C4-2B (cell line): ENCODE measurements at regions not wholly inside any gene's neighbourhood (a gene's known extent, or its start where the extent isn't known, plus 50 kb on each side); places are given as distances from the start of the nearest gene placed in this dataset.

Experiments
- H3K27ac ChIP-seq: fragments of 450-650 bp; 2 replicates; pipeline ENCODE4 v1.5.1; 2017
- ZFX ChIP-seq: fragments of 450-650 bp; IDR thresholded peaks from 2 replicates; pipeline ENCODE4 v1.6.1; 2017
- TF ChIP-seq, protein P1 (sequence below): fragments of 450-650 bp; conservative IDR thresholded peaks from 2 replicates; pipeline ENCODE4 v1.5.1; 2017; ENCODE audit warnings: mild to moderate bottlenecking

DNA sequence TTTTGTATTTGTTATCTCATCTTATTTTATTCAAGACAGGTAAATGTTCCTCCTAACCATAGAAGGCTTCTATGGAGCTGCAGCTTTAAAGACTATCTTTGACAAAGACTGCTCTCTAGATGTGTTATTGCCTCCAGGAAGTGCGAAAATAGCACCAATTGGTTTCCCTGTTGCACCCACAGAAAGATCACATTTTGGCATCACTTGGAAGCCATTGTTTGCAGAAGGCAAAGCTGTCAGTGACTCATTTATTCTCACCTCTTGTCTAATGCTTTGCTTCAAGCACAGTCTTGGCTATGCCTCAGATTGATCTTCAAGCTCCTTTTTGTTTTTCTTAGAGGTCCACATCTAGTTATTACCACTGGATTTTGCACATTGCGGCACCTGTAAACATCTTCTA, 150.3 kb downstream of the PCDH7 start:
- H3K27ac ChIP-seq = no peak overlapping the region
- TF ChIP-seq, protein P1, sequence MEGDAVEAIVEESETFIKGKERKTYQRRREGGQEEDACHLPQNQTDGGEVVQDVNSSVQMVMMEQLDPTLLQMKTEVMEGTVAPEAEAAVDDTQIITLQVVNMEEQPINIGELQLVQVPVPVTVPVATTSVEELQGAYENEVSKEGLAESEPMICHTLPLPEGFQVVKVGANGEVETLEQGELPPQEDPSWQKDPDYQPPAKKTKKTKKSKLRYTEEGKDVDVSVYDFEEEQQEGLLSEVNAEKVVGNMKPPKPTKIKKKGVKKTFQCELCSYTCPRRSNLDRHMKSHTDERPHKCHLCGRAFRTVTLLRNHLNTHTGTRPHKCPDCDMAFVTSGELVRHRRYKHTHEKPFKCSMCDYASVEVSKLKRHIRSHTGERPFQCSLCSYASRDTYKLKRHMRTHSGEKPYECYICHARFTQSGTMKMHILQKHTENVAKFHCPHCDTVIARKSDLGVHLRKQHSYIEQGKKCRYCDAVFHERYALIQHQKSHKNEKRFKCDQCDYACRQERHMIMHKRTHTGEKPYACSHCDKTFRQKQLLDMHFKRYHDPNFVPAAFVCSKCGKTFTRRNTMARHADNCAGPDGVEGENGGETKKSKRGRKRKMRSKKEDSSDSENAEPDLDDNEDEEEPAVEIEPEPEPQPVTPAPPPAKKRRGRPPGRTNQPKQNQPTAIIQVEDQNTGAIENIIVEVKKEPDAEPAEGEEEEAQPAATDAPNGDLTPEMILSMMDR = no peak
- TF ChIP-seq ZFX = no peak

DNA sequence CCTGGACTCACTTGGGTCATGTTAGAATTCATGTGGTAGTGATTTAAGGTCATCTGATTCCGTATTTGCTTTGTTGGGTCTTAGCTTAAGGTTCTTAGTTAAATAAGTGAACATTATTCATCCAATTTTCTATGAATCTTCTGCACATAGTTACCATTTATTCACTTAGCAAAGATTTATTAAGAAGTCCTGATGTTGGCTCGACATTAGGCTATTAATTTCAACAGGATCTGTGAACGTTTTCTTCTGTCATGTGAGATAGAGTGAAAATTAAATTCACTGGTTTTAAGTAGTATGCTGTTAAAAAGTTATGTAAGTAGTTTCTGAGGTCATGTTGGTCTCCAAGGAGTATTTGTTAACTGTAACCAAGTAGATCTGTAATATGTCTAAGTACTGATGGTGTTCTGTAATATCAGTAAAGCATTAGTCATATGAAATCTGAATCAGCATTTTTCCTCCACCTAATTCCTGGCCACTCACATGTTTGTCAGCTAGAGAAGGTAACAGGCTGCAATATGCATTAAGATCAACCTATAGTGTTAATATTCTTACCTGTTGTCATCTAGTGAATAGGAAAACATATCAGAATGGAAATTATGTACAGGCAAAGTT, 155.6 kb downstream of the PCDH7 start:
- H3K27ac ChIP-seq = no peak overlapping the region
- no peak for TF ChIP-seq ZFX
- TF ChIP-seq, protein P1 = no peak

DNA sequence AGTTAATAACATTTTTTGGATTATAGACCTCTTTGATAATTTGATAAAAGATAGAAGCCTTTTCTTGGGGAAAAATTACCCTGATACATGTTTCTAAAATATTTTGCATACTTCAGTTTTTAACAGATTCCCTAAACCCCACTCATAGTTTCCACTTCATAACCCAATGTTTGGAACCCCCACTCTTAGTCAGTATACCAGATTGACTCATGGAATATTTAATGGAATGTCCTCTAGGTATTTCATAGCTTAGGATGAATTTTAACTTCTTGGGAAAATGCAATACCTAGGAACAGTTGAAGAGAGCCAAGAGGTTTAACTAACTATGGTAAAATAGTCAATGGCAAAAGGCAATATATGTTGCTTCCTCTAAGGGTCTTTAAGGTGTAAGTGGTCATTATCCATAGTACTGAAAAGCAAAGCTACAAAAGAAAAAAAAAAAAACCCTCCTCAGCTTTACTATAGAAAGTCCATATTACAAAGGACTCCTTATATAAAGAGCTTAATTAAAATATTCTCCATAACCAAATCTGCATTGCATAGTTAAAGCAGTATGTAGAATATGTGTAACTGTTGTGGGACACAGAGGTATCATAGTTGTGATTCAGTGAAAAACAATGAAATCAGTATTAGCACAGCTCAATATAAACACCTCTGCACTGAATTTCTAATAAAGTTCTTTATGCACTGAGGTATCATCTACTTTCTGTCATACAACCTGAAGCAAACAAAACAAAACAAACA, 159.9 kb downstream of the PCDH7 start:
- no peak overlapping the region for H3K27ac ChIP-seq
- TF ChIP-seq, protein P1 = no peak
- no peak for TF ChIP-seq ZFX

DNA sequence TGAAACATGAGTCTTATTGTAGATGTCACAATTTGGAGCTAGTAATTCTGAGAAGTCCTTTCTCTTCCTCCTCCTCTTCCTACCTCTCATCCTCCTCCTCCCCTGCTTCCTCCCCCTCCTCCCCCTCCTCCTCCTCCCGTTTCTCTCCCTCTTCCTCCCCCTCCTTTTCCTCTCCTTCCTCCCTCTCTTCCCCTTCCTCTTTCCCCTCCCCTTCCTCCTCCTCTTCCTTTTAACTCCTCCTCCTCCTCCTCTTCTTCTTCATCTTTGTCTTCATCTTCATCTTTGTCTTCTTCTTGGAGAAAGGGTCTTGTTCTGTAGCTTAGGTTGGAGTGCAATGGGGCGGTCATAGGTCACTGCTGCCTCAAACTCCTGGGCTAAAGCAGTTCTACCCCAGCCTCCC, 161.8 kb downstream of the PCDH7 start:
- no peak for TF ChIP-seq ZFX
- H3K27ac ChIP-seq = no peak overlapping the region

DNA sequence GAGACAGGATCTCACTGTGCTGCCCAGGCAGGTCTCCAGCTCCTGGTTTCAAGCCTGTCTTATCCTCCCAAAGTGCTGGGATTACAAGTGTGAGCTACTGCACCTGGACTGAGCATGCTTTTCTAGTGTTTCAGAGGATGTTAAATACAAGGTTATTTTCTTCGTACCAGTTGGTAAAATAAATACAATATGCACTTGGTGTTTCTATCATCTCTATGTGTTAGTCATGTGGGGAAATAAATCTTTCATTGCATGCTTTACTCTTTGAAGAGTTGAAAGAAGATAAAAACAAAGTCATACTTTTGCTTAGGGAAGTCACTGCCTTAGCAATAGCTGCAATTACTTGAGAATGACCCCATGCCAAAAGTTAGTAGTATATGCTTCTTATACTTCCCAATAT, 162.3 kb downstream of the PCDH7 start:
- no peak overlapping the region for H3K27ac ChIP-seq

DNA sequence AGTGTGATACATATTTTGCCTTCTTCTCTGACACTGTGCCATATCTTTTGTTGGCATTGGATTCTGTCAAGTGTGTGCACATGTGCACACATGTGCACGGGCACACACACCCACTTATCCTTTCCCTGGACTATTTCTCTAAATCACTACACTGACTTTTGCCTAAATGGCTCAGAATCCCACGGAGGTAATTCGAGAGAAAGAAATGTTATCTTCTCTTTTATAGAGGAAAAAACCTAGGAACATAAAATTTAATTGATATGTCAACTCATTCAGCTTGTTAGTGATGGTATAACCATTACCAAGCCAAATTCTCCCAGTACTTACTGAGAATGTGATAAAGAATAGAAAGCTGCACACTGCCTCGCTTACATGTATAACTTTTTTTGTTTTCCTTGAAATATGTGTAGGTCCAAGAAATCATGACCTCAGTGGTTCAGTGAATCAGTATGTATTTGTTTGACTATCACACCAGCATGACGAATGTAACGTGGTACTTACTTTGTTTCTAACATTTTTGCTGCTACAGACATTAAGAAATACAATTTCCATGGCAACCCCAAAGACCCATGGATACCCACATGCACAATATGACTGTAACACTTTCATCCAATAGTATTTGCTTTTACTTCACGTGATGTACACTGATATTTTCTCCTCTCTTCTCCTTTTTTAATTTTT, 163.0 kb downstream of the PCDH7 start:
- TF ChIP-seq, protein P1 = no peak
- no peak for TF ChIP-seq ZFX
- H3K27ac ChIP-seq = no peak overlapping the region

More for the DNA sequence above, 162.3 kb downstream of the PCDH7 start:
- TF ChIP-seq, protein P1 = no peak
- no peak for TF ChIP-seq ZFX

DNA sequence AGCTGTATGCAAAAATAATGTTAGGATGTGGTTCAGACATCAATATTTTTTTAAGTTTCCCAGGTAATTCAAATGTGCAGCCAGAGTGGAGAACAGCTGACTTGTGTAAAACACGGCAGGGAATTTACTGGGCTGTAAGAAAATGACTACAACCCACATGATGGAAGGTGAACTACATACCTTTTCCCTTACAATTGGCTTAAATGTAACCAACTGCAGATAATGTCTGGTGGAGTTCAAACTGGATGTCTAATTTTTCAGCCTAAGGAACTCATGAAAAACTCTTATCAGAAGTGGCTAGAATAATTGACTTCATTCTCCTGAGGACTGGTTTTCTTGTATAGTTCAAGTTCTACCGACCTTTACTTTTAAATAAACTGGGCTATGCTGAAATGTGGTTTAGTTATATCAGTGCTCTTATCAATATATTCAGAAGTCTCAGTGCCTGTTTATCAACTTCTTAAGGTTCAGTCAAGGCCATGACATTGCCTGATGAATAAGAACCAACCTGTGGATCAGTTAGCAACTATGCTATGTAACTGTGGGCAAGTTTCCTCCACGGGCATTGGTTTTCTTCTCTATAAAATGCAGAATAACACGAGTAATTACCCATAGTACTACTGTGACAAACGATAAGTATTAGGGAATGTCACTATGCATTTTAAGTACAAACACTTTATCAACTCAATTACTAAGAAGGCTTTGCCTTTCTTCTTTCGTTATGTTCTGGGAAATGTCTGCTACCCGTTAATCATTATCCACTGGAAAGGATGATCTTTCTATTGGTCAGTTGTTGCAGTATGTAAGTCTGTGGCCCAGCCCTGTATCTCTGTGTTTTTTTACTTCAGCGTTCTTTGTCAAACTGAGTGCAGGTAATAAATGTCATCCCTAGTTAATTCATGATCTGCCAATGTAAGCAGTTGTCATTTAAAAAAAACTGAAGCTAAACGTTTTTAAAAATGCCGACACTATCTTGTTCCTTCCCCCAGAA, 181.6 kb downstream of the PCDH7 start:
- H3K27ac ChIP-seq = no peak overlapping the region
- TF ChIP-seq, protein P1 = no peak
- TF ChIP-seq ZFX = no peak
